ENCODE measurements at regions not wholly inside any gene's neighbourhood (a gene's known extent, or its start where the extent isn't known, plus 50 kb on each side); places are given as distances from the start of the nearest gene placed in this dataset.

DNA sequence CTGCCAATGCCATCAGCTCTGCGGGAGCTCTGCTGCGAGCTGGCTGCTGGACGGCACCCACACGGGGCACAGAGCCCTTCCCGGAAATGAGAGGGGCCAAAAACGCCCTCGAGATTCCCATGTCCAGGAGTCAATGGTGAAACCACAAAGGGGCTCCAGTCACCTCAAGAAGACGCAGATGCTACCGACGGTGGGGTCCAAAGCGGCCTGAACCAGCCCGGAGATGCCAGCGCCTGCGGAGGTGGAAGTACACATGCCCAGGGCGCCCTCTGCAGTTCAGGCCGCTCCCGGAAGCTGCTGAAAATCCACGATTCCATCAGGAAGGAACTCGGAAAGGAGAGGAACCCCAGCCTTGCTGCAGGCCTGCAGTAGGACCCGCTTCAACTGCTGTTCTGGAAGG lies 82.4 kb upstream of the SELENOP start:
- TF ChIP-seq EP300 (IDR thresholded peaks at IDR 0.05) (no peak), POLR2A (IDR thresholded peaks at IDR 0.05) (no peak), CTCF (IDR thresholded peaks at IDR 0.05) (no peak), POLR2AphosphoS5 (IDR thresholded peaks at IDR 0.05) (no peak)
